Activated CD8-positive, alpha-beta memory T cell treated with anti-CD3 and anti-CD28 coated beads, Interleukin-2, amount 50 U/mL, for 1 hour (primary cell): ENCODE measurements at regions not wholly inside any gene's neighbourhood (a gene's known extent, or its start where the extent isn't known, plus 50 kb on each side); places are given as distances from the start of the nearest gene placed in this dataset.
A peak's percentile ranks its signal among the peaks of the same experiment; 100 is the strongest.

Experiments used
- DNase-seq: peaks from one replicate; pipeline ENCODE4 v3.0.0-alpha.2; 2020; ENCODE audit errors: extremely low read depth

GRCh38 chr12:91853350-91854127, 292.1 kb downstream of the BTG1 start:
- no peak for DNase-seq

- DNase-seq, result no peak
Observed at GRCh38 chr12:91852634-91853033, 293.0 kb downstream of the BTG1 start.

GRCh38 chr12:91851741-91852477, 293.7 kb downstream of the BTG1 start:
- no peak for DNase-seq

GRCh38 chr12:91846466-91847055, 299.1 kb downstream of the BTG1 start:
- no peak for DNase-seq

GRCh38 chr12:91845365-91845764, 300.3 kb downstream of the BTG1 start:
- DNase-seq, result no peak

- DNase-seq, result no peak
Observed at GRCh38 chr12:91841822-91842221, 303.8 kb downstream of the BTG1 start.

GRCh38 chr12:91836696-91837095, 308.9 kb downstream of the BTG1 start:
- DNase-seq, result no peak

GRCh38 chr12:91836264-91836663, 309.4 kb downstream of the BTG1 start:
- DNase-seq, result no peak

GRCh38 chr12:91835693-91836092, 310.0 kb downstream of the BTG1 start:
- DNase-seq, result no peak

GRCh38 chr12:91833780-91834359, 311.8 kb downstream of the BTG1 start:
- no peak for DNase-seq

- DNase-seq, result no peak
Observed at GRCh38 chr12:91825999-91826398, 319.6 kb downstream of the BTG1 start.

GRCh38 chr12:91824991-91825390, 320.7 kb downstream of the BTG1 start:
- DNase-seq, result no peak

- no peak for DNase-seq
Observed at GRCh38 chr12:91819132-91819447, 326.6 kb downstream of the BTG1 start.

- DNase-seq, result no peak
Observed at GRCh38 chr12:91818227-91819131, 327.2 kb downstream of the BTG1 start.

GRCh38 chr12:91817517-91817916, 328.1 kb downstream of the BTG1 start:
- DNase-seq, result no peak

GRCh38 chr12:91813701-91814100, 331.9 kb downstream of the BTG1 start:
- no peak for DNase-seq

- DNase-seq, result peak; percentile 39
Observed at GRCh38 chr12:91811481-91812287, 334.0 kb downstream of the BTG1 start.

- no peak for DNase-seq
Observed at GRCh38 chr12:91810531-91811451, 334.9 kb downstream of the BTG1 start.

- DNase-seq, result no peak
Observed at GRCh38 chr12:91810077-91810476, 335.6 kb downstream of the BTG1 start.

- DNase-seq, result no peak
Observed at GRCh38 chr12:91805031-91805430, 340.6 kb downstream of the BTG1 start.
